Tibial nerve (tissue), 4 donors: ENCODE measurements at regions not wholly inside any gene's neighbourhood (a gene's known extent, or its start where the extent isn't known, plus 50 kb on each side); places are given as distances from the start of the nearest gene placed in this dataset.

Experiments used
- EP300 ChIP-seq, 2 donors: sonication (generic); formaldehyde crosslinking; IDR thresholded peaks; one replicate each; pipeline ENCODE4 v1.6.1; 2017; ENCODE audit warnings: antibody characterized with exemption in 2 of 2, mild to moderate bottlenecking in 1 of 2
- POLR2A ChIP-seq, 2 donors: fragments of 450-650 bp; IDR thresholded peaks; one replicate each; pipeline ENCODE4 v1.6.1; 2017; ENCODE audit warnings: antibody characterized with exemption in 2 of 2, mild to moderate bottlenecking in 2 of 2, moderate library complexity in 2 of 2
- TF ChIP-seq, protein P1 (sequence below), 5 experiments: fragments of 200-600 bp in 3 of 5; fragments of 450-650 bp in 2 of 5; sonication (generic) in 3 of 5; IDR thresholded peaks; one replicate each; pipeline ENCODE4 v1.5.1; 2016 to 2019; ENCODE audit warnings: antibody characterized with exemption in 5 of 5, mild to moderate bottlenecking in 3 of 5, moderate library complexity in 2 of 5

DNA sequence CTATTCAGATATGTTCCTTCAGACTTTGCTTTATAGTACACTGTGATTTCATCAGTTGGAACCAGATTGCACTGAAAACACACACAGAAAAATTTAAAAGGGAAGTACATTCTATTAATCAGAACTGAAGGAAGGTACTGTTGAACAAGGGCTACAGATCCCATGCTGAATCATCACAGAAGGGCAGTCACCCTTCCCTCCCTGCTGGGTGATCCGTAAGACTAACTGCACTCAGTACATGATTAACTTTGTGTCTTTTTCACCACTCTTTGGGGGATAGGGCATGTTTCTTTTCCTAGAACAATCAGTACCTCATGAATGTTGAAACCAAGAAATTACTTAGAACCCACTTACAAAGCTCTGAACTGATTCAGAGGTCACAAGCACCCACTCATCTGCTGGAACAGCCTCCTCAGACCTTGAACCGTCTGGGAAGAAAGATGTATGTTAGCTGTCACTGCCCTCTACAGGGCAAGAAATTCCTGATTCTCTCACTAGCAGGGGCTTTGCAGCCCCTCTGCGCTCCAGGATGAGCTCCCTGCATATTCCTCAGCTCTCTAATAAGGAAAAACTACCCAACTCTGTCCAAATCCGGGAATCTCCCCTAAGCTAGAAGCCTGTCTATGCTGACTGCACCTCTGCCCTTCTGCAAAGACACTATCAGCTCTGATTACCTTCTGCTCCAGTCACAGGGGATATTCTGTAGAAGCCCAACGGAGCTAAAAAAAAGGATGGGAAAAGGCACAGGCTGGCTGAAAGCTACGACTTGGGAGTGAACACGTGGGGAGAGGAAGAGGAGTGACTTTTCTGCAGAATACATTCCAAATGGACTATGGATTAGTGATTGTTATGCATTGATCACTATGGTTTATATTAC lies 51.0 kb downstream of the IARS1 start:
- TF ChIP-seq, protein P1, sequence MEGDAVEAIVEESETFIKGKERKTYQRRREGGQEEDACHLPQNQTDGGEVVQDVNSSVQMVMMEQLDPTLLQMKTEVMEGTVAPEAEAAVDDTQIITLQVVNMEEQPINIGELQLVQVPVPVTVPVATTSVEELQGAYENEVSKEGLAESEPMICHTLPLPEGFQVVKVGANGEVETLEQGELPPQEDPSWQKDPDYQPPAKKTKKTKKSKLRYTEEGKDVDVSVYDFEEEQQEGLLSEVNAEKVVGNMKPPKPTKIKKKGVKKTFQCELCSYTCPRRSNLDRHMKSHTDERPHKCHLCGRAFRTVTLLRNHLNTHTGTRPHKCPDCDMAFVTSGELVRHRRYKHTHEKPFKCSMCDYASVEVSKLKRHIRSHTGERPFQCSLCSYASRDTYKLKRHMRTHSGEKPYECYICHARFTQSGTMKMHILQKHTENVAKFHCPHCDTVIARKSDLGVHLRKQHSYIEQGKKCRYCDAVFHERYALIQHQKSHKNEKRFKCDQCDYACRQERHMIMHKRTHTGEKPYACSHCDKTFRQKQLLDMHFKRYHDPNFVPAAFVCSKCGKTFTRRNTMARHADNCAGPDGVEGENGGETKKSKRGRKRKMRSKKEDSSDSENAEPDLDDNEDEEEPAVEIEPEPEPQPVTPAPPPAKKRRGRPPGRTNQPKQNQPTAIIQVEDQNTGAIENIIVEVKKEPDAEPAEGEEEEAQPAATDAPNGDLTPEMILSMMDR (IDR thresholded peaks at IDR 0.05) = peak; percentile 20 to 56 (median 45)
- TF ChIP-seq POLR2A (IDR thresholded peaks at IDR 0.05) (no peak), EP300 (IDR thresholded peaks at IDR 0.05) (peak in 1 of 2 donors; percentile 23)
